ENCODE measurements at regions not wholly inside any gene's neighbourhood (a gene's known extent, or its start where the extent isn't known, plus 50 kb on each side); places are given as distances from the start of the nearest gene placed in this dataset.

DNA sequence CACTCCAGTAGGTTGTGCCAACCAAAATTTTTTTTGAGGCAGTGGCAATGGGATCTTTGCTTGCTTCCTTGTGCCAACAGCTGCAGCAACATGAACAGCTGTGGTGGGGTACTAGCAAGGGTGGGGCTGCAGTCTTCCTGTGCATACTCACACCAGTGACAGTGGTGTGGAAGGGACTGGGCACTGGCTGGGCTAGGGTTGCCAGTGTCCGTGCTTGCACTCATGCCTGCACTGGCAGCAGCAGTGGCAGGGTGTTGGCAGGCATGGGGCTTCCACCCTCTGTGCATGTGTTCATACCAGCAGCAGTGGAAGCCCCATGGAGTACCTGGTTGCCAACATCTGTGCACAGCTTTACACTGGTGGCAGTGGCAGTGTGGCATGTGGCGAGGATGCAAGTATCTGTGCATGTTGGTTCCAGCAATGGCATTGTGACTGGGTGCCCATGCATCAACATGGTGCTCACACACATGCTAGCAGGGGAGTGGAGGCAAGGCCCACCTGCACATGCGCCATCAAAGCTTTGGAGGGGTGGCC is 1312.6 kb downstream of the PCDH18 start:
- POLR2A ChIA-PET, result no interaction called here
- WGBS (ENCODE audit: insufficient coverage), result 92% methylated on average over 3 of the region's 3 CpGs
- ATAC-seq (ENCODE audit: low read depth), result no peak

DNA sequence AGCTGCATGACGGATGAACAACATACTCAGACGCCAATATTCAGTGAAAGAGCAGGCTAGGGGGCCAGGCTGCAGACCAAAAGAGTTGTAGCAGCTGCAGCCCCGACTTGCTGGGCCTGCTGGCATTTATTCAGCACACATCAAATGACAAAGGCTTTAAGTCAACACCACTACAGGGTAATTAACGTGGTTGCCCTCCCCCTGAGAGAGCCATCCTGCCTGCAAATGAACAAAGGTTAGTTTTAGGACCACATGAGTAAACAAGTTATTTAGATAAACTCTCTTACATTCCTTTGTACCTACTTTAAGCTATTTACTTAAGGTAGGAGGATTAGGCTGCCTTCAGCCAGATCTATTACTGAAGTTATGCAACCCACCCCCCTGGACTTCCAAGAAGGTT is 1329.1 kb downstream of the PCDH18 start:
- H3K27me3 ChIP-seq (replicated peaks in 1 of 4; ENCODE audit: control extremely low read depth in 1 of 4, control insufficient read depth in 3 of 4, insufficient read depth in 4 of 4, low read length in 3 of 4), result no peaks in the 10 kb centered on the region
- no peak overlapping the region for H2AFZ ChIP-seq (ENCODE audit: insufficient read depth, low read depth, low read length, poor library complexity, severe bottlenecking)
- Mint-ChIP-seq H3K27me3 (no peaks in the 10 kb centered on the region), H3K9me3 (ENCODE audit: insufficient read depth) (peaks cover 4% of the 10 kb centered on the region), H3K27ac (no peak overlapping the region), H3K4me3 (no peak overlapping the region), H3K4me1 (no peaks in the 10 kb centered on the region)
- TF ChIP-seq CTCF (IDR thresholded peaks at IDR 0.05), result no peak
- TF ChIP-seq EZH2 (IDR thresholded peaks at IDR 0.05; ENCODE audit: borderline replicate concordance, insufficient read depth, low read depth, low read length, poor library complexity, severe bottlenecking), result no peak
- no peak overlapping the region for H3K9ac ChIP-seq (ENCODE audit: low read length)
- ATAC-seq (ENCODE audit: low read depth) (no peak), DNase-seq (no peak)
- WGBS (ENCODE audit: insufficient coverage), result 82% methylated on average over 3 of the region's 4 CpGs
- H3K4me2 ChIP-seq (replicated peaks; ENCODE audit: low read depth, low read length, poor library complexity, severe bottlenecking), result no peak overlapping the region
- H3K4me1 ChIP-seq (ENCODE audit: control insufficient read depth in 2 of 2, insufficient read depth in 2 of 2, low read length in 2 of 2), result no peaks in the 10 kb centered on the region
- ChIA-PET CTCF (no interaction called here), POLR2A (no interaction called here)
- H3K4me3 ChIP-seq (ENCODE audit: control extremely low read depth in 1 of 5, extremely low read depth in 1 of 5, insufficient read depth in 1 of 5, low read depth in 2 of 5, low read length in 4 of 5), result no peak overlapping the region
- no peak overlapping the region for H3K27ac ChIP-seq (ENCODE audit: low read length in 2 of 2)
- H4K20me1 ChIP-seq (ENCODE audit: control insufficient read depth, insufficient read depth, low read length, poor library complexity, severe bottlenecking), result no peaks in the 10 kb centered on the region
- intact Hi-C loops (cut with micrococcal nuclease), result no loop called here
- peaks cover 0 to 6% (median 0%) of the 10 kb centered on the region in 3 donors for H3K9me3 ChIP-seq (ENCODE audit: control extremely low read depth in 1 of 3, control insufficient read depth in 2 of 3, insufficient read depth in 1 of 3, low read length in 2 of 3)
- no peaks in the 10 kb centered on the region for H3K79me2 ChIP-seq (ENCODE audit: control insufficient read depth, insufficient read depth, low read length)
- H3K36me3 ChIP-seq (replicated peaks in 1 of 2; ENCODE audit: control extremely low read depth in 1 of 2, control insufficient read depth in 1 of 2, extremely low read depth in 1 of 2, insufficient read depth in 2 of 2, low read length in 1 of 2), result no peaks in the 10 kb centered on the region

More for the DNA sequence above, 1312.6 kb downstream of the PCDH18 start:
- no peaks in the 10 kb centered on the region for H3K79me2 ChIP-seq (ENCODE audit: control insufficient read depth, insufficient read depth, low read length)
- no peak for DNase-seq
- H2AFZ ChIP-seq (ENCODE audit: insufficient read depth, low read depth, low read length, poor library complexity, severe bottlenecking), result no peak overlapping the region
- peaks cover 0 to 9% (median 2%) of the 10 kb centered on the region in 3 donors for H3K9me3 ChIP-seq (ENCODE audit: control extremely low read depth in 1 of 3, control insufficient read depth in 2 of 3, insufficient read depth in 1 of 3, low read length in 2 of 3)
- H3K36me3 ChIP-seq (replicated peaks in 1 of 2; ENCODE audit: control extremely low read depth in 1 of 2, control insufficient read depth in 1 of 2, extremely low read depth in 1 of 2, insufficient read depth in 2 of 2, low read length in 1 of 2), result no peaks in the 10 kb centered on the region
- TF ChIP-seq CTCF (IDR thresholded peaks at IDR 0.05), result no peak
- no peak for TF ChIP-seq EZH2 (IDR thresholded peaks at IDR 0.05; ENCODE audit: borderline replicate concordance, insufficient read depth, low read depth, low read length, poor library complexity, severe bottlenecking)
- H3K4me2 ChIP-seq (replicated peaks; ENCODE audit: low read depth, low read length, poor library complexity, severe bottlenecking), result no peak overlapping the region
- no peak overlapping the region for H3K27ac ChIP-seq (ENCODE audit: low read length in 2 of 2)
- CTCF ChIA-PET, result no interaction called here
- Mint-ChIP-seq H3K4me3 (no peak overlapping the region), H3K27ac (no peak overlapping the region), H3K27me3 (no peaks in the 10 kb centered on the region), H3K4me1 (no peaks in the 10 kb centered on the region), H3K9me3 (ENCODE audit: insufficient read depth) (peaks cover 2% of the 10 kb centered on the region)
- H4K20me1 ChIP-seq (ENCODE audit: control insufficient read depth, insufficient read depth, low read length, poor library complexity, severe bottlenecking), result no peaks in the 10 kb centered on the region
- no peak overlapping the region for H3K4me3 ChIP-seq (ENCODE audit: control extremely low read depth in 1 of 5, extremely low read depth in 1 of 5, insufficient read depth in 1 of 5, low read depth in 2 of 5, low read length in 4 of 5)
- intact Hi-C loops (cut with micrococcal nuclease), result no loop called here
- H3K4me1 ChIP-seq (ENCODE audit: control insufficient read depth in 2 of 2, insufficient read depth in 2 of 2, low read length in 2 of 2), result no peaks in the 10 kb centered on the region
- no peak overlapping the region for H3K9ac ChIP-seq (ENCODE audit: low read length)
- no peaks in the 10 kb centered on the region for H3K27me3 ChIP-seq (replicated peaks in 1 of 4; ENCODE audit: control extremely low read depth in 1 of 4, control insufficient read depth in 3 of 4, insufficient read depth in 4 of 4, low read length in 3 of 4)
